Gastrocnemius medialis (tissue), 4 donors: ENCODE measurements at regions not wholly inside any gene's neighbourhood (a gene's known extent, or its start where the extent isn't known, plus 50 kb on each side); places are given as distances from the start of the nearest gene placed in this dataset.

Source experiments
- POLR2A ChIP-seq, 2 donors: fragments of 450-650 bp; IDR thresholded peaks; one replicate each; pipeline ENCODE4 v1.6.1; 2017; ENCODE audit warnings: antibody characterized with exemption in 2 of 2, mild to moderate bottlenecking in 2 of 2, moderate library complexity in 2 of 2
- TF ChIP-seq, protein P1 (sequence below), 5 experiments: fragments of 450-650 bp in 3 of 5; fragments of 200-600 bp in 2 of 5; sonication (generic) in 2 of 5; IDR thresholded peaks in 4 of 5; conservative IDR thresholded peaks in 1 of 5; 1 replicate in 4 of 5; 2 replicates in 1 of 5; pipeline ENCODE4 v1.5.1; 2016 to 2019; ENCODE audit warnings: antibody characterized with exemption in 5 of 5, mild to moderate bottlenecking in 3 of 5, moderate library complexity in 3 of 5

- TF ChIP-seq, protein P1, sequence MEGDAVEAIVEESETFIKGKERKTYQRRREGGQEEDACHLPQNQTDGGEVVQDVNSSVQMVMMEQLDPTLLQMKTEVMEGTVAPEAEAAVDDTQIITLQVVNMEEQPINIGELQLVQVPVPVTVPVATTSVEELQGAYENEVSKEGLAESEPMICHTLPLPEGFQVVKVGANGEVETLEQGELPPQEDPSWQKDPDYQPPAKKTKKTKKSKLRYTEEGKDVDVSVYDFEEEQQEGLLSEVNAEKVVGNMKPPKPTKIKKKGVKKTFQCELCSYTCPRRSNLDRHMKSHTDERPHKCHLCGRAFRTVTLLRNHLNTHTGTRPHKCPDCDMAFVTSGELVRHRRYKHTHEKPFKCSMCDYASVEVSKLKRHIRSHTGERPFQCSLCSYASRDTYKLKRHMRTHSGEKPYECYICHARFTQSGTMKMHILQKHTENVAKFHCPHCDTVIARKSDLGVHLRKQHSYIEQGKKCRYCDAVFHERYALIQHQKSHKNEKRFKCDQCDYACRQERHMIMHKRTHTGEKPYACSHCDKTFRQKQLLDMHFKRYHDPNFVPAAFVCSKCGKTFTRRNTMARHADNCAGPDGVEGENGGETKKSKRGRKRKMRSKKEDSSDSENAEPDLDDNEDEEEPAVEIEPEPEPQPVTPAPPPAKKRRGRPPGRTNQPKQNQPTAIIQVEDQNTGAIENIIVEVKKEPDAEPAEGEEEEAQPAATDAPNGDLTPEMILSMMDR (IDR thresholded peaks at IDR 0.05 in 4 of 5, conservative IDR thresholded peaks at IDR 0.05 in 1 of 5): no peak
- TF ChIP-seq POLR2A (IDR thresholded peaks at IDR 0.05): no peak
These were observed 199.6 kb upstream of the CELF2 start for GRCh38 chr10:10818082-10818481.
